ENCODE measurements at regions not wholly inside any gene's neighbourhood (a gene's known extent, or its start where the extent isn't known, plus 50 kb on each side); places are given as distances from the start of the nearest gene placed in this dataset.

DNA sequence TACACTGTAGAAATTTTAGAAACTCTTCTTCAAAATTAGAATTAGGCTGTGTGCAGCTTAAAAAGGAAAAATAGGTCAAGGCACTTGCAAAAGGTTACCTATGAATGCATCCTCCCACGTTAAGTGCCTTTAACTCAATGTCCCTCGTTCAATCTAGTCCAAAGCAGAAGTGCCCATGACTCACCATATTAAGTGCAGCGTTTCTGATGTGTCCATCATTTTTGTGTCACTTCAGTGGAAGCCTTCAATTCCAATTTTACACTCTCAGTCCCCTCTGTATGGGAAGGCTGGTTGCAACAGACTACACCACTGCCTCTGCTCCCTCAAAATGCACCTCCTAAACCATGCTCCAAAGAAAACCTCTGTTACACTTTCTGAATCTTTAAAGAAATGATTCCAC is 53.4 kb downstream of the FOXB1 start:
- DNase-seq, result no peak

DNA sequence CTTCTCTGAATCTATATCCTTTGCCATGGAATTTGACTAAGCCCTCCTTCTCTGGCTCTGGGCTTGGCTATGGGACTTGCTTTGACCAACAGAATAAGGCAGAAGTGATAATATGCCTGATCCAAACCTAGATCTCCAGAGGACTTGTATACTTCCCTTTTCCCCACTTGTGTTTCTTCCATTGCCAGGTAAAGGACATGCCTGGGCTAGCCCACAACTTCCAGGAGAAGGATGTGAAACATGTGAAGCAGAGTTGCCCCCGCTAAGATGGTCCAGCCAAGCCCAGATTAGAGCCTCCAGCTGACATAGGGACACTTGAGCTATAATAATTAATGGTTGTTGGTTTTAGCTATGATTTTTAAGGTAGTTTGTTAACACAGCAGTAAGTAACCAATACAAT is 55.1 kb downstream of the FOXB1 start:
- DNase-seq, result no peak

DNA sequence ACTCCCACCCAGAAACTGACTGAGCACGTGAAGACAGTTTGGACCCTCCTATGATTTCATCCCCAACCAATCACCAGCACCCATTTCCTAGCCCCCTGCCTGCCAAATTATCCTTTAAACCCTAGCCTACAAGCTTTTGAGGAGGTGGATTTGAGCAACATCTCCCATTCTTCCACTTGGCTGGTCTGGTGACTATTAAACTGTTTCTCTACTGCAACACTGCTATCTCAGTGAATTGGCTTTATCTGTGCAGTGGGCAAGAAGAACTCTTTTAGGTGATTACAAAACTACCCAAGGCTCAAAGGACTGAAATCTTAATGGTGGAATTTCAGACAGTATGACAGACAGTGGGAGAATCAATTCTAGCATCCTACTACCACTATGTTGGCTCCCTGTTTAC is 57.6 kb downstream of the FOXB1 start:
- DNase-seq, result no peak

DNA sequence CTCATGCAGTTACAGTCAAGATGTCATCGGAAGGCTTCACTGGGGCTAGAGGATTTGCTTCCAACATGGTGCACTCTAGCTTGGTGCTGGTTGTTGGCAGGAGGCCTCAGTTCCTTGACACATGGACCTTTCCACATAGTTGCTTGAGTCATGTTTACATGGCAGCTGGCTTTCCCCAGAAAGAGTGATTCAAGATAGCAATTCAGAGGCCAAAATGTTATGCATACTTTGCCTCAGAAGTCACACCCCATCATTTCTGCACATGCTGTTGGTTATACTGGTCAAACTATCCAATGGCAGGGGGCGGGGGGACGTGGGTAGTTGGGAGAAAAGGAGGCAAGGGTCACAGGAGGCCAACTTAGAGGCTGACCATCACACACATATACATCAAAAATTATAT is 58.7 kb downstream of the FOXB1 start:
- no peak for DNase-seq

DNA sequence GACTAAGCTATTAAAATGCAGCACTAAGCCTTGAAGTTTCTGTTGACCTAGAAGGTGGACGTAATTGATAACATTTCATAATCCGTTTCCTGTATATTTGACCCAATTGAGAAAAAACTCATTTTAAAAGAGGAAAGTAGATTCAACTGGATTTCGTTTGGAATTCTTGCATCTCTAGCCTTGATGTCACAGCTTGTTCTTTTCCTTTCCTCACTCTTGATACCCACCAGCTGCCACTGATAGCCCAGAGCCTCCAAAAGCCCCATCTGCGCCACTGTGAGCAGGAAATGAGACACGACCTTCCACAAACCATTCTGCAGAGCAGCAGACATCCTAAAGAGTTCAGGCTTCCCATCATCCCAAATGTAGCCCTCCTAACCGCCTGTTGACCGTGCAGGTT is 61.8 kb downstream of the FOXB1 start:
- no peak for DNase-seq

DNA sequence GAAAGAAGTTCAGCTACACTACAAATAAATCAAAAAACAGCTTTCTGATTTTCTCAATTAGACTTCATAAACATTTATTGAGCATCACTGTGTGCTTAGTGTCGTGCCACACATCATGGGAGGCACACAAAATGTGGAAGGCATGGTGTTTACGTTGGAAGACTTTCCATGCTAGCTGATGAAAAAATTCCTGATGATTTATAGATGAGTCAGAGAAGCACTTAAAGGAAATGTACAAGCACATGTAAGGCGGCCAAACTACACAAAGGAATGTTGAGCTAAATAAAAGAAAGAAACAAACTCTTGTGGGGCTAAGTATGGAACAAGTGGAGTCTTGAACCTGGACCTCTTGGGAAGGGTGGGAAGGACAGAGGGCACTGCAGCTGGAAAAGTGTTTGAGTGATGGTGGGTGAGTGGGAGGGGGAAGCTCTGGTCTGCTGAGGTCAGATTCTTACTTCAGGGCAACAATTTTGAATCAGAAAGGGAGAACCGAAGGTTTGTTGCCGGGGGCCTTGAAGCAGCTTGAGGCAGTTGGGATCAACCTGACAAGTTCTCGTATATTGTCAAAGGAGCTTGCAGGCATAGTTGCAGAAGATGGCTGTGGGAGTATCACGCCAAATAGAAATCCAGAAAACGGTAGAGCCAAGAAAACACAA is 66.9 kb downstream of the FOXB1 start:
- DNase-seq, result no peak

DNA sequence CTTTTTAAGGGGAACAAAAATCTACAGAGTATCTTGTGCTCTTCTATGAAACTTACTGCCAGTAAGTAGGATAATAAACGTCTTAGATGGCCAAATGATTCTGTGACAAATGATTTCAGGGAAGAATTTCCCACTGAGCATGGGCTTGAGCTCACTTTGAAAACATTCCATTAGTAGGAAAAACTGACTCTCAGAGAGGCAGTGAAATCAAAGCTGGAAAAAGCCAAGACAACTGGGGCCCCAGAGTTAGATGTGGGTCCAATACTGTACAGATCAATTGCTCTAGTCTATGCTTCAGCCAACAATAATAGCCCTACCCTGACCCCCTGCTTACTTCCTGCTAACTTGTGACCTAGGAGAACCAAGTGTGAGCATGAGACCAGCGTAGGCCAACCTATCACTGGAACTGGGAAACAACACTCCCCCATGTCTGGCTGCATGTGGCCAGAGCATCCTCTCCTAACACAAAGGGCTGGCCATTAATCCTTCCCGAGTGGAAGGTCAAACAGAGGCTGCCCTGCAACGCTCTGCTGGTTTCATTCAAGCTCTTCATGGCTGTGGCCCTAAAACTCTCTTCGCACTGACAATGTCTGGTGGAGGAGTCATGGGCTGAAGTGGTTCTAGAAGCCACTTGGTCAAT is 68.8 kb downstream of the FOXB1 start:
- DNase-seq, result no peak

DNA sequence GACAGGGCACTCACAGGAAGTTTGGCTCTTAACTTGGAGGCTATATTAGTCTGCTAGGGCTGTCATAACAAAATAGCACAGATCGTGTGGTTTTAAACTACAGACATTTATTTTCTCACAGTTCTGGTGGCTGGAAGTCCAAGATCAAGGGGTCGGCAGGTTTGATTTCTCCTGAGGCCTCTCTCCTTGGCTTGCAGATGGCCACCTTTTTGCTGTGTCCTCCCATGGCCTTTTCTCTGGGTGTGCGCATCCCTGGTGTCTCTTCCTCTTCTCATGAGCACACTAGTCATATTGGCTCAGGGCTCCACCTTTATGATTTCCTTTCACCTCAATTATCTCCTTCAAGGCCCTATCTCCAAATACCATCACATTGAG is 69.3 kb downstream of the FOXB1 start:
- DNase-seq, result no peak

DNA sequence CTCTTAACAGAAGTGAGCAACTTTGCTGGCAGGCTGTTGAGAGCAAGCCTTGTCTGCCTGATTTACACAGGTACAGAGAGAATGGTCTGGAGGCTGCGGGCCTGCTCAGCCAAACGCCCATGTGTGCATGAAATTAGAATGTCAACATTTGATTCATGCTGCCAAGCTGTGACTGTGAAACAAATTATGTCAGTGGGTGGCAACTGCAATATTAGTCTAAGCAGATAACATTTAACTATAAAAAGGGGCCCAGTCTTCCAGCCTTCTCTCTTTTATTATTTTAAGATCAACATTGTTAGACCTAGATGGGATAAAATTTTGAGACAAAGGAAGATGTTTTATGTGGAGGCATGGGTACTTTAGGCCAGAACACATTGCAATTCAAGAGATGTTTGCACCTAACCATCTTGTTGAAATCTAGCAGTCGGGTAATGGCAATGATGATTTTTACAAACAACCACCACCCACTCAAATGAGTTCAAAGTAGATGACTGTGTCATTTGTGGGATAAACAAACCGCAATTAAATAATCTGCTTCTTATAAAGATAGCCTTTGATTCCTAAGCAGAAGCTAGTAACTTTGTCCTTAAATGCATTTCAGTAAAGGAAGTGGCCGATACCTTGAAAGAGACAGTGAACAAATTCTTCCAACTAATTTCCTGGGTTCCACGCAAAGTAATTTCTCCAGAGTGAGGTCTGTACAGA is 70.2 kb downstream of the FOXB1 start:
- DNase-seq, result no peak

DNA sequence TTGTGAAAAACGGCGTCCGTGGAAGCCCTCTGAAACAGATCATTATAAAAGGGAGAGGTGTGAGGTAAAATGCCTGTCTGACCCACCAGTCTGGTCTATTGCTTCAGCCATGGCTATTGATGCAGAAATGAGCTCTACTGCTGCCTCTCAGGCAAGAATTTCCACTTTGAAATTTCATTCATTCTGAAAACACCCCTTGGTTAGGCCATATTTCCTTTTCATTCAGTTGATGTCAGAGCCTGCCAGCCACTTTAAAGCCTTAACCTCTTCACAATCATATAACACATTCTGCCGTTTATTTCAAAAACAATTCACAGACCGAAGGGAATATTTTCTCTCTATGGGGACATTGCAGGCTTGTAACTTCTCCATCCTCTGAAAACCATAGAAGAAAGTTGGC is 71.9 kb downstream of the FOXB1 start:
- DNase-seq, result no peak

DNA sequence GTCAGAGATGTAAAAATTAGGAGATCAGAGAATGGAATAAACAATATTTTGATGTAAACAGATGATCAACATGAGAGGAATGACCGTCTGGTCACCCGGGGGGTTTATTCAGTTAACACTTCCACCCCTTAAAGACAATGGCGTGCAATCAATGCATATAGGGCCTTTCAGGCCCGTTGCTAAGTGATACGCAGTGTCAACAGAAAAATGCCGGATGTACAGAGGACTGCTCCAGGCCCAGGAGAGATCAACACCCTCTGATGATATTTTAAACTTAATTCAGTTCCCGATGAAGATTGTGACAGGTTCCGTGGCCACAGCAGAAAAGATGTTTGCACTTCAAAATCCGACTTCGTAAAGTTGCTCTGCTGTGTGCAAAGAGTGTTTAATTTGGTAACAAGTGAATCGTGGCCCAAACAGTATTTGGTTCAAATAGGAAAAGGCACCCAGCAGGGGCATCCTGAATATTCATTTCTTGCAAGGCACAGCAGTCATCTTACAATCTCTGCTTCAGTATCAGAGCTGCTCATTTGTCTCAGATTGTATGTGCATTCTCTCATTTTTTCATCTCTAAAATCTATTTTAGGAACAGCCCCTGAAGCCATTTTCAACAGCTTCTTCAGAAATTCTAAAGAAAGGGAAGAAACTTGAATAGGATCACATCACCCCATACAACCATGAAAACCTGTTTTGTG is 72.6 kb downstream of the FOXB1 start:
- DNase-seq, result no peak

DNA sequence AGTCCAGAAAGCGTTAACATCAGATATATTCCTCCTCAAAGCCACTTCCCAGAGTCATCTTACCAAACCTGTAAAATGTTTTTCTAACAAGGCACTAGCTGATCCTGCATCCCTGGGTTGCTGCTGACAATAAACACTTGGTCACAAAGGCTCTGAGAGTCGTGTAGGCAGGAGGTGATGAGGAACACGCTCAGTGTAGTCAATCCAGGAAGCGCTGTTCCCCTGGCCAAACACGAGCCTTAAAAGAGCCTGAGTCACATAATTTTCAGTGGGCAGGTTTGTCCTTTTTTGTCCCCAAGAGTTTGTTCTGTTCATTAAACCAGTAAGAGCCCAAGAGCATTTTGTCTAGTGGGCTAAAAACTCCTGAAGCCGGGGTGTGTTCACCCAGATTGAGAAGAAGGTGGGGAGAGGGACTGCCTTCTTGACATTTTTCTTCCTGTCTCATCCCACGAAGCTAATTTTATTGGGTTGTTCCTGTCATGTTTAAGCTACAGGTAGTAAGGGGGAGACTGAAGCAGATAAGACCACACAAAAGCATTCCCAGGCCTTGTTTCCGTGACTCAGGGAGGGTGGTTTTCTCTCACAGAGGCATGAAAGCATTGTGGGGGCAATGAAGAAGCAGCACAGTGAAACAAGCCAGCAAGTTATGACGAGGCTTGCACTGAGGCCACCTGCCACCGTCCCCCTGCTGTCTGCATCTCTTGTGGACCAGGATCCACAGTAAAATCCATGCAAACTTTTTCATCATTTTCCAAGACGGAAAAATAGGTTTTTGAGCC is 73.7 kb downstream of the FOXB1 start:
- DNase-seq, result no peak

DNA sequence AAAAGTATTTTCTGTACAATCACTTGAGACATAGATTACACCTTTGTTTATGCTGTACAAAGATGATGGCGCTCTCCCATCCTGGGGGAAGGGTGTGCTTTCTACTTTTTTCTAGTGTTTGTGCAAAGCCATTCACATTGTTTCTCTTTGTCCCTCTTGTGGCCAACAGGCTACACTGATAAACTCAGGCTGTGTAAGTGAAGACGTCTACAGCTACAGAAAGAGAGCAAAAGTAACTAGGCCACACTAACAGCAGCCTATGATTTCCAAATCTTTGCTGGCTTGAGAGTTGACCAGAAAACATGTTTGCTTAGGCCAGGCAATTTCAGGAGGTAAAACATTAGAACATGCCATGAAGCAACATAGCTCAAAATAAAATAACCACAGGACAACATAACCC is 75.1 kb downstream of the FOXB1 start:
- no peak for DNase-seq

DNA sequence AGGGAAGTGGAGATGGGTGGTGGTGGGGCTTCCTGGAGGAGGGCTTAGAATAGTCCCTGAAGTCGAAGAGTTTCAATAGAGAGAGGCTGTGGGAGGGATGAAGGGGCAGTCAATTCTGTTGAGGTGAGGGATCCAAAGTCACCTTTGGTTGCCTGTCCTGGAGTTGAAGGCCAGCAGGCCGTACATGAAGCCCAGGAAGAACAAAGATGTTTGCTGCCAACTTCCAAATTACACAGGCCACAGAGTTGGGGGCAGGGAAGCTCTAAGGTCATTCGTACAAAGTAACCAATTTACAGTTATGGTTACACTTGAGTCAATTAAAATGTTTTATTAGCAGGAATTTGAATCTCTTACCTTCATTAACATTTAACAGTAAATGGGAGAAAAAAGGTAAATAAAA is 77.9 kb downstream of the FOXB1 start:
- no peak for DNase-seq

DNA sequence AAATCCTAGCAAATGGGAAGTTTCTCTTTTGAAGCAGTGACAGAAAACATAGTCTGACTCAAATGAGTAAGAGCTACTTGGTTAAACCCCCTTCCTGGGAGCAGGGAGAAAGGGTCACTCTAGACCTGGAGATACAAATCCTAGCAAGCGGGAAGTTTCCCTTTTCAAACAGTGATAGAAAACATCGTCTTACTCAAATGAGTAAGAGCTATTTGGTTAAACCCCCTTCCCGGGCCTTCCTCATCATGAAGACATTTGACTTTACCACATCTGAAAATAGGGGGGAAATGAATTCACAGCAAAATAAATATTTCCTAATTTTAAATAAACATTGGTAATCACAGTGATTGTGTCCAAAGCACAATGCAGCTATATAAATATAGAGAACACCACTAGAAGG is 79.2 kb downstream of the FOXB1 start:
- DNase-seq, result no peak

DNA sequence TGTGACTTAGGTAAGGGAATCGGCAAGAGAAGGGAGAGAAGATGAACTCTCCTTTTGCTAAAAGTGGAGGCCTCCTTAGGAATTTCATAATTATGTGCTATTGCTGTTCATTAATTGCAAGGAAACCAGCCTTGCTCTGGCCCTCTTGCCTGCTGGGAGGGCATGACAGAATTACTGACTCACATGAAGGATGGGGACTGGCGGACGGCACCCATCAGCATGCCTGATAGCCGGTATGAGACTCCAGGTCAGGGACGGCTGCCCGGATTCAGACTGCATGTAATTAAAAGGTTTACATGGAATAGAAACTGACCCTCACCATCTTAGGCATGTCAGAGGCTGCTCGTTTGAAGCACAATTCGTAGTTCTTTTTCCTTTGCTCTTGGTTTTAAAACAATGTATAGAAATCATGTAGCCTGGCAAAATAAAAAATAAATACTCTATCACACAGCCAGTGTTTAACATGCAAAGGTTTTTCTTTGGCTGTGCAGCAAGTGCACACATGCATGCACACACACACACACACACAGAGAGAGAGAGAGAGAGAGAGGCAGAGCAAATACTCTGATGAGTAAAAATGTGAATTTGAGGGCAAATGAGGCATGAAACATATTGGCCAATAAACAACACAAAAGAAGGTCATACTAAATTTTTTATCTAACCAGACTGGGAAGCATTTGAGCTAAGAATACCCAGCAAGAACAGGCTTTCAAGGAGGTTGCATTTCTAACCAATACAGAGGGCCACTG is 82.7 kb downstream of the FOXB1 start:
- no peak for DNase-seq

DNA sequence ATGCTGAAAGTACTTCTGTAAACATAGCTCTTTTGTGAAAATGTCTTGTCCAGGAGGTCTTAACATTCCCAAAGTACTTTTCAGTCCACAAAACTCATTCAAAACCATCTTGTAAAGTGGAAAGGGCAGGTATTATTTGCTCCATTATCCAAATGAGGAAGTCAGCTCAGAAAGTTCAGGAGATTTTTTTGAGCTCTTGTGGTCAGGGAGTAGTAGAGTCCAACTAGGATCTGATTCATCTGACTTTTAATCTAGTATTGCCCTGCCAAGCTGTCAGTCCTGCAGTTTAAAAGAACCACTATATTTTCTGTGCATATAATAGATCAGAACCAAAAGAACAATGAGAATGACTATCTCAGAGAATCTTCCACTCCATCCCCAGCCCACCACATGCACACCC is 83.5 kb downstream of the FOXB1 start:
- DNase-seq, result no peak

DNA sequence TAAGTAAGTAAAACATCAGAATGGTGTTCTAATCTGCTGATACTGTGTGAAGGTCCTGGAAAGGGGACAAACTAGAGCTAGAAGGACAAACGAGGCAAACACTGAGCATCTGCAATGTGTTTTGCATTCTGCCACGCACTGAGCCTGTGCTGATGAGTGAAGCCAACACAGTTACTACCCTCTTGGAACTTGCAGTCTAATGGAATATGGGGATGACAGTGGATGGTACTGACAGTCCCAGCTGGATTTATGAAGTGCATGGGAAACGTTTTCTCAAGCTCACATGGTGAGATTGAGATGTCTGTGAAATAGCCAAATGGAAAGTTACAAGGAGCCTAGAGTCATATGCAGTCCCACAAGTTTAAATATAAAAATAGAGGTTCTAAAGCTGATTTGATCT is 86.6 kb downstream of the FOXB1 start:
- no peak for DNase-seq

DNA sequence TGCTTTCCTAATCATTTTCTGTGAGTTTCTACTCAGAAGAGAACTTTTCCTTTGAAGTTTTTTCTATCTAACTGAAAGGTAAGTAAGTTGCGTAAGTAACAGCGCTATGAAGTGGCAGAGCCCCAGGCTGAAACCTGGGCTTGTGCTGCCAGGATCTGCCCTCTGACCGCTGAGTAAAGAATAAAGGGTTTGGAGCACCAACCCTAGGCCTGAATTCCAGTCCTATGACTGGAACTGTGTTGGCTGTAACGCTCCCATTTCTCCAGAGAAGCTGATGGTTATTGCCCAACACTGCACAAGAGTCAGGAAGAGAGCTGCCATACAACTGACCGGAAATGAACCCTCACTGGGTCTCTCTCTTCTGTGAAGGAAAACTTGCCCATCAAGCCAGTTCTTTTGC is 87.0 kb downstream of the FOXB1 start:
- no peak for DNase-seq

DNA sequence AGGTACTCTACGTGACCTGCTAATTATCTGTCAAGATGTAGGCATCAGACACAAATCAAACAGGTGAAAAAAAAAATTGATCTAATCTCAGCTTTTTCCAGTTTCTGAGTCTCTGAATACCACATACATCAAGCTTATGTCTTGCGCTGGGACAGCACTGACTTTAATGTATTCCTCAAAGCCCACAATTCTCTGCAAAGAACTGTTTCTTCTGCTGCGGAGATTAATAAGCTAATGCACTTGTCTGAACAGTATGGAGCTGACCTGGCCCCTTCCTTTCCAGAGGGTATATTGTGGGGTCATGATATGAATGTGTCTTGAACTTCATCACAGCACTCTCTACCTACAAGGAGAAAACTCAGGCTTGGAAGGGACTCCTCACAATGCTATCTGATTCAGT is 87.8 kb downstream of the FOXB1 start:
- no peak for DNase-seq

DNA sequence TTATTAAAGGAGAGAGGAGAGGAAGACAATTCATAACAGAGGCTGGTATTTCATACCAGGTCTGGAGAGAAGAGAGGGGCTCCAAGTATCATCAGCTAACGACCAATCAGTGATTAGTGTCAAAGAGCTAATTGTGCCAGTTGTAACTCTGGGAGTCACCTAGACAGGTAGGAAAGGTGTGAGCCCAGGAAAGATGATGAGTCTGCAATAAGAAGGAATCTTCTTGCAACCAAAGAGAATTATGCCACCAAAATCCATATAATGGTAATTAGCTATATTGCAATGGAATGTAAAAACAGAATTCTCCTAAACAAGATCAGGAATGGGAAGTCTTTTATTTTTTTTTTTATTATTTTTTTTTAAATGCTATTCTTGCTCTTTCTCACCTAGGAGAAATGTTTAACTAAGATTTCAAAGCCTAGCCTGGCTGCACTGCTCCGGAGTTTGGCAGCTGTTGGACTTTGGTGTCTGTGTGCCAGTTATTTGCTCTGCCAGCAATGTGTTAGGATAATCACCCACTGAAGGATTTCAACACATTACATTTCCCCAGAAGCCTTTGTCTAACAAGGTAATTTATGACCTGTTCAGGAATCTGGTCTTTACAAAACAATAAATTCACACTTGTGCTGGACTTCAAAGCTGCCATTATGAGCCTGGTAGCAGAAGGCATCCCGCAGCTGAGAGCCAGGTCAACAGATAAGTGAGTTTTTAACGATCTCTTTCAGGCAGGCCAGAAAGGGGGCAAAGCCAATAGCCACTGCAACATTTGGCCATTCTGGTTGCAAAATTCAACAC is 89.4 kb downstream of the FOXB1 start:
- DNase-seq, result peak; percentile 33

DNA sequence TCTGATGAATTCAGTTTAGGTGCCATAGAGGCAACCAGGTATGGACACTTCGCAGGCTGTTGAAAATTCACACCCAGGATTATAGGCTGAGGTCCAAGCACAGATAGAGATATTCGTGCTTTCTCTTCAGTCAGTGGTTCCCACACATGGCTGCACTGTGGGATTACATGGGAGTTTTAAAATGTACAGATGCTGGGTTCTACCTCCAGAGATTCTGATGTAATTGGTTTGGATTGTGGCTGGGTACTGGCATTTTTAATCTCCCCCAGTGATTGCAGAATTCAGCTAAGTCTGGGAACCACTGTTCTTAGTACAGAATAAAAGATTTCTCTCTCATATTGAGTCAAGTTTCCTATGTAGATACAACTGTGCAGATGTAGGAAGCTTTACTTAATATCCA is 91.6 kb downstream of the FOXB1 start:
- DNase-seq, result no peak
